Heart right ventricle (tissue), 16 donors: ENCODE measurements at regions not wholly inside any gene's neighbourhood (a gene's known extent, or its start where the extent isn't known, plus 50 kb on each side); places are given as distances from the start of the nearest gene placed in this dataset.

ENCODE experiments used
- ATAC-seq, 8 donors: fragments of 200-7000 bp; cut with Tn5 transposase; one replicate each; pipeline ENCODE4 v1.9.1; 2020; ENCODE audit warnings: mild to moderate bottlenecking in 8 of 8, moderate library complexity in 8 of 8, moderate number of reproducible peaks in 1 of 8
- DNase-seq, 2 donors: peaks; one replicate each; pipeline ENCODE4 v3.0.0-alpha.2; 2020
- H3K27ac ChIP-seq, 10 donors: fragments of 200-600 bp; sonication (generic) in 2 of 10; one replicate each; pipeline versions ENCODE4 v1.5.0 to v1.8.0; 2020 to 2022; ENCODE audit warnings: mild to moderate bottlenecking in 3 of 10
- H3K27me3 ChIP-seq, 7 donors: fragments of 200-600 bp; one replicate each; pipeline ENCODE4 v1.8.0; 2021 to 2022; ENCODE audit warnings: mild to moderate bottlenecking in 2 of 7
- H3K36me3 ChIP-seq, 9 donors: fragments of 200-600 bp; sonication (generic) in 1 of 9; one replicate each; pipeline versions ENCODE4 v1.5.0 to v1.8.0; 2020 to 2022; ENCODE audit warnings: mild to moderate bottlenecking in 2 of 9
- H3K4me1 ChIP-seq, 9 donors: fragments of 200-600 bp; sonication (generic) in 1 of 9; one replicate each; pipeline versions ENCODE4 v1.5.0 to v1.8.0; 2020 to 2022; ENCODE audit warnings: mild to moderate bottlenecking in 4 of 9
- H3K4me3 ChIP-seq, 10 donors: fragments of 200-600 bp; sonication (generic) in 2 of 10; one replicate each; pipeline versions ENCODE4 v1.5.0 to v1.8.0; 2020 to 2022; ENCODE audit warnings: mild to moderate bottlenecking in 7 of 10, moderate library complexity in 2 of 10
- H3K9me3 ChIP-seq, 11 donors: fragments of 200-600 bp in 10 of 11; sonication (generic) in 2 of 11; one replicate each; pipeline versions ENCODE4 v1.5.0 to v1.8.0; 2013 to 2022; ENCODE audit warnings: mild to moderate bottlenecking in 2 of 11, control low read depth in 1 of 11, moderate library complexity in 1 of 11
- WGBS, 2 donors: extraction: QIAGEN DNeasy Blood & Tissue Kit; methylation state at CpG; one replicate each; pipeline ENCODE4 v1.1.7; 2013; ENCODE audit warnings: inconsistent platforms in 1 of 2; 5-methylcytosine and 5-hydroxymethylcytosine counted together
- intact Hi-C, 10 donors: fragments of 100-400 bp; cut with DNase I; formaldehyde crosslinking; loops; one replicate each; pipeline versions ENCODE4 v1.11.1 to v1.14.2; 2022
- TF ChIP-seq, protein P1 (sequence below), 9 donors: fragments of 200-600 bp; sonication (generic) in 2 of 9; IDR thresholded peaks; one replicate each; pipeline versions ENCODE4 v1.5.0 to v1.8.0; 2021 to 2022; ENCODE audit warnings: antibody characterized with exemption in 9 of 9, mild to moderate bottlenecking in 5 of 9, moderate library complexity in 1 of 9
- donor health status: Arrhythmogenic right ventricular cardiomyopathy.
- donor health status: ischemic (EF 13 %, LVEDD 7.1; RV severe dilation, severe dysfunction).
- donor health status: healthy with polysubstance abuse.
- donor health status: DM: no; HTN: yes; CAD: no.
- donor health status: DM: no; HTN: no; CAD: no.
- donor health status: ischemic (EF 25% LVEDD 6.9; RV normal size, moderate dysfunction).
- donor health status: ischemic (EF 25% LVEDD 5.7; RV mildly dilated, moderate dysfunction).
- donor health status: healthy.
- donor health status: DM: yes; HTN: yes; CAD: no.
- donor health status: Ischemic cardiomyopathy.
- donor health status: ischemic (EF 35%, LVEDD 5.7; RV mildly dilated, moderate dysfunction).
- donor health status: nonischemic (EF 11% LVEDD 7.7; RV severe dilation, severe dysfunction).
- donor health status: DM: yes; HTN: yes; CAD: no.
- donor health status: PGD.
- donor health status: ischemic (EF 29% LVEDD 5.4; RV normal size, mild dysfunction).
- donor health status: nonischemic (EF 23%, LVEDD 6.1; RV moderate dilation, normal function).

DNA sequence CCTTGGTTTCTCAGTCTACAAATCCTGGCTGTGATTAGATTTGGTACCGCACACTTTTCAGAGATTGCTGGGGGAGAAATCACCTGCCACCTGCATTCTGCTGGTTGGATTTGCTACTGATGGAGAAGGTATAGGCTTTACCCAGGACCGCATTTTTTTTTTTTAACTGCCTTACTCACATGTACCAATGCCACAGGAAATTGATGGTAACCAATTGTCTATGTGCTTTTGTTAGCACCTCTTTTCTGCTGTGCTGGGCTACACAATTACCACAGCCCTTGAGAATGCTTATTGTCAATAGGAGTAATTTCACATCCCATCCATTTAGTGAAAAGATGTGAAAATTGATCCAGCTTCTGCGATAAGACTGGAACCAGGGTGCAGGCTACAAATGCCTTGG, 74.4 kb upstream of the TANC2 start:
- ATAC-seq = no peak
- no peak overlapping the region for H3K4me3 ChIP-seq
- DNase-seq = no peak
- peaks cover 0 to 30% (median 16%) of the 10 kb centered on the region in 9 donors for H3K4me1 ChIP-seq
- H3K27ac ChIP-seq = peak overlapping the region in 1 of 10 donors; percentile 65
- WGBS, 2 donors = 85 to 87% methylated on average over 3 of the region's 3 CpGs
- no peaks in the 10 kb centered on the region for H3K27me3 ChIP-seq
- intact Hi-C loops = no loop called here
- no peaks in the 10 kb centered on the region for H3K36me3 ChIP-seq
- peaks cover 0 to 8% (median 0%) of the 10 kb centered on the region in 11 donors for H3K9me3 ChIP-seq
- TF ChIP-seq, protein P1, sequence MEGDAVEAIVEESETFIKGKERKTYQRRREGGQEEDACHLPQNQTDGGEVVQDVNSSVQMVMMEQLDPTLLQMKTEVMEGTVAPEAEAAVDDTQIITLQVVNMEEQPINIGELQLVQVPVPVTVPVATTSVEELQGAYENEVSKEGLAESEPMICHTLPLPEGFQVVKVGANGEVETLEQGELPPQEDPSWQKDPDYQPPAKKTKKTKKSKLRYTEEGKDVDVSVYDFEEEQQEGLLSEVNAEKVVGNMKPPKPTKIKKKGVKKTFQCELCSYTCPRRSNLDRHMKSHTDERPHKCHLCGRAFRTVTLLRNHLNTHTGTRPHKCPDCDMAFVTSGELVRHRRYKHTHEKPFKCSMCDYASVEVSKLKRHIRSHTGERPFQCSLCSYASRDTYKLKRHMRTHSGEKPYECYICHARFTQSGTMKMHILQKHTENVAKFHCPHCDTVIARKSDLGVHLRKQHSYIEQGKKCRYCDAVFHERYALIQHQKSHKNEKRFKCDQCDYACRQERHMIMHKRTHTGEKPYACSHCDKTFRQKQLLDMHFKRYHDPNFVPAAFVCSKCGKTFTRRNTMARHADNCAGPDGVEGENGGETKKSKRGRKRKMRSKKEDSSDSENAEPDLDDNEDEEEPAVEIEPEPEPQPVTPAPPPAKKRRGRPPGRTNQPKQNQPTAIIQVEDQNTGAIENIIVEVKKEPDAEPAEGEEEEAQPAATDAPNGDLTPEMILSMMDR (IDR thresholded peaks at IDR 0.05) = no peak

GRCh38 chr17:62888765-62889164, 77.3 kb upstream of the TANC2 start:
- ATAC-seq (no peak), DNase-seq (no peak)
- Histone ChIP-seq H3K36me3 (no peaks in the 10 kb centered on the region), H3K27ac (no peak overlapping the region), H3K4me1 (peaks cover 0 to 26% (median 16%) of the 10 kb centered on the region in 9 donors), H3K4me3 (no peak overlapping the region), H3K9me3 (peaks cover 0 to 8% (median 0%) of the 10 kb centered on the region in 11 donors), H3K27me3 (no peaks in the 10 kb centered on the region)
- TF ChIP-seq, protein P1 (IDR thresholded peaks at IDR 0.05) = no peak
- WGBS, 2 donors = 79 to 83% methylated on average over 1 of the region's 1 CpG
- intact Hi-C loops = no loop called here

DNA sequence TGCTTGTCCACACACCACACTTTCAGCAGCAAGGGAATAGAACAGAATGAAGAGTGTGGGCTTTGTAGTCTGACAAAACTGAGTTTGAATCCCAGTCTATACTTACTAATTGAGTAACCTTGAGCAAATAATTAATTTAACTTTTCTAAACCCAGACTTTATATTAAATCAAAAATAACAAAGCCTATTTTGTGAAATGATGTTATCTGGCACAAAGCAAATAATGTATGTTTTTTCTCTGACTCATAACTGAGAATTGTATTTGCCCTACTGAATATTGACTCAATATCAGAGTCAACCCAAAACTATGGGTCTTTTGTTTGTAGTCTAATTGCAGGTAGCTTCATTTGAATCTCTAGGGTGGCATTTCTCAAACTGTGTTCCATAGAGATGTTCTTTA, 77.9 kb upstream of the TANC2 start:
- H3K9me3 ChIP-seq = peaks cover 0 to 8% (median 0%) of the 10 kb centered on the region in 11 donors
- DNase-seq (no peak), ATAC-seq (no peak)
- no peak overlapping the region for H3K4me3 ChIP-seq
- intact Hi-C loops = no loop called here
- H3K4me1 ChIP-seq = peaks cover 0 to 21% (median 11%) of the 10 kb centered on the region in 9 donors
- no peaks in the 10 kb centered on the region for H3K27me3 ChIP-seq
- no peaks in the 10 kb centered on the region for H3K36me3 ChIP-seq
- TF ChIP-seq, protein P1 (IDR thresholded peaks at IDR 0.05) = no peak
- no peak overlapping the region for H3K27ac ChIP-seq

- intact Hi-C loops = no loop called here
- H3K36me3 ChIP-seq = no peaks in the 10 kb centered on the region
- peaks cover 0 to 20% (median 5%) of the 10 kb centered on the region in 9 donors for H3K4me1 ChIP-seq
- no peak overlapping the region for H3K4me3 ChIP-seq
- H3K27me3 ChIP-seq = no peaks in the 10 kb centered on the region
- TF ChIP-seq, protein P1 (IDR thresholded peaks at IDR 0.05) = no peak
- H3K27ac ChIP-seq = no peak overlapping the region
- H3K9me3 ChIP-seq = peaks cover 0 to 8% (median 0%) of the 10 kb centered on the region in 11 donors
- 77 to 78% methylated on average over 3 of the region's 3 CpGs for WGBS, 2 donors
- ATAC-seq (no peak), DNase-seq (no peak)
These were observed 78.6 kb upstream of the TANC2 start for GRCh38 chr17:62887437-62887836.
